HG03571 (cell line): ENCODE measurements at regions not wholly inside any gene's neighbourhood (a gene's known extent, or its start where the extent isn't known, plus 50 kb on each side); places are given as distances from the start of the nearest gene placed in this dataset.
"Not testable (repeated sequence)": the region's sequence is repeated elsewhere in the genome, so short reads cannot be mapped to it uniquely, and the experiment has no call there.

Experiments used
- ATAC-seq: cut with Tn5 transposase; IDR thresholded peaks from one replicate; pipeline ENCODE4 v1.9.1; 2021; ENCODE audit not compliant: unreplicated experiment

DNA sequence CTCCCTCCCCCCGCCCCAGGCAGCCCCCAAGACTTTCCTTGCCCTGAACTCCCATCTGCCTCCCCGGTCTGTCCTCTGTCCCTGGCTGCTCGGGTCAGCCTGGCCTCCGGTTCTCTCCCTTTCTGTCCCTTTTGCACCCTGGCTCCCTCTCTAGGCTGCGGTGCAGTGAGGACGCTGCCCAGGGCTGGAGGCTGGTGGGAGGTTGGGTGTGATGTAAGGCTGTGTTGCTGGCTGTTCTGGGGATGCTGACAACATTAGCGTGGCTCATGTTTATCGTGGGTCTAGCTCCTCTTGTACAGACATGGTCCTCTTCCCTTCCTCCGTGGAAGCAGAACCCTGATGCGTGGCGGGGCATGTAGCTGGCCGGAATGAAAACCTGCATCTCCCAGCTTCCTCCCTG lies 357.5 kb downstream of the CNTNAP3B start:
- not testable (repeated sequence) for ATAC-seq

DNA sequence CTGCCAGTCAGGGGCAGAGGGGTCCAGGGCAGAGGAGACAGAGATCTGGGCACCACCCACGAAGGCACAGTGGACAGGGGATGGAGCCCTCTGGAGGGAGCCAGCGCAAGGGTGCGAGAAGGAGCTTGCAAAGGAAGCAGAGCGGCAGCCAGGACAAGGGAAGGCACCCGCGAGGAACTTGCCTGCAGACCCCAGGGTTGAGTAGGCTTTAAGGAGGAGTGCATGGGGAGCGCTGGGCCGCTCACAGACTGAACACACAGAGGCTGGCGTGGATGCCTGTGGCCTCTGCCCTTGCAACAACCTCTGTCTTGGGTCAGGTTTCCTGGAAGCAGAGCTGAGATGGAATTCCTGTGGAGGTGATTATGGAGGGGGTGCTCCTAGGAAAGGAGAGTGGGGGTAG lies 374.4 kb downstream of the CNTNAP3B start:
- ATAC-seq, result not testable (repeated sequence)

- ATAC-seq, result not testable (repeated sequence)
Observed at GRCh38 chr9:41754403-41754802, 374.8 kb downstream of the CNTNAP3B start.

DNA sequence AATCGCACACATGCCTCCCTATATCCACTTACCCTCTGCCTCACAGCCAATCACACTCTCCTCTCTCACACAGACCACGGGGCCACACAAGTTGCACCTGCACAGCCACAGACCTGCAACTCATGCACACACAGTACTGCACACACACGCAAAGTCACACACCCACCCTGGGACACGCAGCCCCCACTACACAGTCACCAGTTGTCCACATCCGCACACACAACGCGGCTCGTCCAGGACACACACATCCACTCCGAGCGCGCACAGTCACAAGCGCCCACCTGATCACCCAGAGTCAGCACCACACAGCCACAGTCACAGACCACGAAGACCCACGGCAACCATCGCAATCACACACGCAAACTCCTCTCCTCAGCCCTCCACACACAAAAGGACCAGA lies 387.3 kb downstream of the CNTNAP3B start:
- not testable (repeated sequence) for ATAC-seq

- ATAC-seq, result not testable (repeated sequence)
Observed at GRCh38 chr9:41741173-41741572, 388.1 kb downstream of the CNTNAP3B start.

- ATAC-seq, result not testable (repeated sequence)
Observed at GRCh38 chr9:41738681-41739080, 390.5 kb downstream of the CNTNAP3B start.

DNA sequence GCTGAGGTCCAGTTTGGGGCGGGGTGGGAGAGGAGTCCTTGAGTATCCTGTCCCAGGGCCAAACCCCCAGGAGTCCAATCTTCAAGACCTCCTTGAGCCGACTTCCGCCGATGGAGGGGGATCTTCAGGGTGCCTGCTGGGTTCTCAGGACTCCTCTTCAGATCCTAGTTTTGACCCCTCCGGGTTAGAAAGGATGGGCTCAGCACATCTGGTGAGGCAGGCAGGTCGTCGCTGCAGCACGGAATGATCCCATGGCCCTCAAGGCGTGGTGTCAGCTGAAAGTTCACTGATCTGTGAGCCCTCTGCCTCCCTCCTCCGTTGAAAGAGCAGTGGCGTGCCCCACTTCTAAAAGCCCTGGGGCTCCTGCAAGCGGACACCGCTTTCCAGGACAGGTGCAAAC lies 430.0 kb downstream of the CNTNAP3B start:
- ATAC-seq, result not testable (repeated sequence)

DNA sequence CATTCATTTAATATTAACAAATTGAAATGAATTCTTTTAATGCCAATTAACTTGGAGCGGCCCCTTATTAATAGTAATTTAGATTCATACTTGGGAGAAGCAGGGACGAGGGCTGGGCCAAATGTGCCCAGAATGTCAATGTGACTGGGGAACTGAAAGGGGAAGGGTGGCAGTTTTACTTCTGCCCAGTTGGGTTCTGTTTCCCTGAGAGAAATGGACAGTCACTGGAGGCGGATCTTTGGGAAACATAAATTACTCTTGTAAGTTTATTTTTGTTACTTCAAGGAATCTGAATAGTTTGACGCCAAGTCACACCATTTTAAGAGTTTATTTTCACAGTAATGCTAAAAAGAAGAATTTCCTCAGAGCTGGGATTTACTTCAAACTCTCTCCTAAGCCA lies 432.1 kb downstream of the CNTNAP3B start:
- ATAC-seq, result not testable (repeated sequence)

- not testable (repeated sequence) for ATAC-seq
Observed at GRCh38 chr9:41679312-41679711, 449.9 kb downstream of the CNTNAP3B start.

- ATAC-seq, result not testable (repeated sequence)
Observed at GRCh38 chr9:41663497-41664036, 465.7 kb downstream of the CNTNAP3B start.

DNA sequence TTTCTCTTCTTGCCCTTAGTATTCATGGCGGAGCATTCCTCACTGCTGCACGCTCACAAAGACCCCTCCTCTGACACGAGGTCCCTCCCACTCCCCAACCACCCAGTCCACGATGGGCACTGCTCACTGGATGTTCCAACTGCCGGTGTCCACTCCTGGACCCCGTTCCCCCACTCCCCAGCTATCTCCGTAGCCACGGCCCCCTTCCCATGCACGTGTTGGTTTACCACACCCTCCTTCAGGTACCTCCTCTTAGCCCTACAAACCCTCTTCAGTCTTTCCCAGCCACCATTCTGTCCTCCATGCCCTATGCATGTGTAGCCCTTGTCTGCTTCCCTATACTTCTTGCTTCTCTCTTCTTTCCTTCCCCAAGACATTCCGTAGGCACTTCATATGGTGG lies 469.6 kb upstream of the ZNG1F start:
- ATAC-seq, result not testable (repeated sequence)

- not testable (repeated sequence) for ATAC-seq
Observed at GRCh38 chr9:41658116-41658515, 469.0 kb upstream of the ZNG1F start.

GRCh38 chr9:41657141-41657540 lies 468.0 kb upstream of the ZNG1F start:
- ATAC-seq, result not testable (repeated sequence)

GRCh38 chr9:41655071-41655554 lies 466.0 kb upstream of the ZNG1F start:
- ATAC-seq, result not testable (repeated sequence)

DNA sequence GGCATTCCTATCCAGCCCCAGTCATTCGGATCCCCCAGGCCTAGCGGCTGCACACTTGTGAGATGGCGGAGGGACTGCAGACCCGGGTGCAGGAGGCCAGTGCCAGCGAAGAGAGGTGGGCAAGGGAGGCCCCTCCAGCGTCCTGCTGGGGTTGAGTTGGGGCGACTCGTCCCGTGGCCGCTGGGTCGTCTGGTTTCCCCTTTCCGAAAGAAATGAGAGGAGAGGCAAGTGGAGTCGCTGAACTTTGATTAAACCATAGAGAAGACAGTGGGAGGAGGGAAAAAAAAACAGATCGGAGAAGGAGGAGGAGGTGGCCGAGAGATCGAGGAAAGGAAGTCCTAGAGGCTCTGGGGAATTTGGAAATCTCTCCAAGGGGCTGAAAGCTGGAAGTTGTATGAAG lies 465.2 kb upstream of the ZNG1F start:
- not testable (repeated sequence) for ATAC-seq

DNA sequence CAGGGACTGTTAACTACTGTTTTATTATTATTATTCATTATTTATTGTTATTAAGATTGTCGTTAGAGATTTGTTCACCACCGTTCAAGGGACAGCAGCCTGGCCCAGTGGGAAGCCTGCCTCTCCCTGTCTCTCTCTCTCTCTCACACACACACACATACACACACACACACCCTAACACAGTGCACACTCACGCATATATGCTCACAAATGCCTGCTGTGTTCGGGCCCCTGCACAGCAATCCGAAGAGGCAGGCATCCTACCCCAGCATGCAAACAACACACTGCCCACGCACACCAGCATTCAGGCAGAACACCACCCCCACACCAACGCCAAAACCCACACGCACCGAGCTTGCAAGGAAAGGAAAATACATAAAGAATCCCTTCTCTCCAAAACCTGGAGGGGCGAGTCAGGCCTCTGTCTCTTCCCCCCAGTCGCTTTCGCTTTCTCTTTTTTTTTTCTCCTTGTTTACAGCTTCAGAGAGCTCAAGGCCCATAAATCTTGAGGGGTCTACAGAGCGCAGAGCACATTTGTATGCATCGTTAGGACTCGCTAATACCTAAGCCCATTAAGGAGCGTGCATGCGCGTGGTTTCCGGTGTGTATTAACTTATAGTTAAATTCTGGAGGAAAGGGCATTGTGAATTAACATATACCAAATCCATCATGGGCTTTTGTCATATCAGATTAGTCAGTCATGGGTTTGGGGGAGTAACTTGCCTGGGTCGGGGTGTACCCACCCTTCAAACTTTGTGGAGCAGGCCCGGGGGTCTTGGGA lies 464.6 kb upstream of the ZNG1F start:
- ATAC-seq, result not testable (repeated sequence)

- ATAC-seq, result not testable (repeated sequence)
Observed at GRCh38 chr9:41652800-41653199, 463.7 kb upstream of the ZNG1F start.

- not testable (repeated sequence) for ATAC-seq
Observed at GRCh38 chr9:41652100-41652713, 463.1 kb upstream of the ZNG1F start.

- ATAC-seq, result not testable (repeated sequence)
Observed at GRCh38 chr9:41650086-41650485, 461.0 kb upstream of the ZNG1F start.

- not testable (repeated sequence) for ATAC-seq
Observed at GRCh38 chr9:41648564-41648963, 459.4 kb upstream of the ZNG1F start.

- ATAC-seq, result not testable (repeated sequence)
Observed at GRCh38 chr9:41646246-41646645, 457.1 kb upstream of the ZNG1F start.
